HTR-8/SVneo (cell line): ENCODE measurements at regions not wholly inside any gene's neighbourhood (a gene's known extent, or its start where the extent isn't known, plus 50 kb on each side); places are given as distances from the start of the nearest gene placed in this dataset.

ENCODE experiments used
- DNase-seq: peaks from one replicate; pipeline ENCODE4 v3.0.0; 2011; ENCODE audit warnings: low spot score, mixed read lengths; ENCODE audit not compliant: insufficient read length
- FAIRE-seq: peaks from 2 replicates; lab custom pipeline; 2011; peaks lifted over from hg19 to GRCh38; lab: Jason Lieb, UNC

- FAIRE-seq (no peak), DNase-seq (no peak)
These were observed 132.8 kb downstream of the TUSC7 start for GRCh38 chr3:116842254-116842957.

- FAIRE-seq: no peak
- no peak for DNase-seq
These were observed 138.8 kb downstream of the TUSC7 start for GRCh38 chr3:116848248-116848829.

DNA sequence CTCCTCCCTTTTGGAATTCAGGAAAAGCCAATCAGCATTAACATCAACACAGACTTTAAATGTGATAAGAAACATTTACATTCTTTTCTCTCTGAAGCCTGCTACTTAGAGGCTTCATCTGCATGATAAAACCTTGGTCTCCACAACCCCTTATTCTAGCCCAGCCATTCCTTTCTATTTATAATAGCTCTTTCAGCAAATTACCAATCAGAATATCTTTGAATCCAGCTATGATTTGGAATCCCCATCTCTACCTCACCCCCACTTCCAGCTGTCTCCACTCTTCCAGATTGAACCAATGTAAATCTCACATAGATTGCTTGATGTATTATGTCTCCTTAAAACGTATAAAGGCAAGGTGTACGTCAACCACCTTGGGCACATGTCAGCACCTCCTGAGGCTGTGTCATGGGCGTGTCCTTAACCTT lies 139.7 kb downstream of the TUSC7 start:
- FAIRE-seq (no peak), DNase-seq (no peak)

GRCh38 chr3:116852803-116853202 lies 143.2 kb downstream of the TUSC7 start:
- no peak for FAIRE-seq
- no peak for DNase-seq

DNA sequence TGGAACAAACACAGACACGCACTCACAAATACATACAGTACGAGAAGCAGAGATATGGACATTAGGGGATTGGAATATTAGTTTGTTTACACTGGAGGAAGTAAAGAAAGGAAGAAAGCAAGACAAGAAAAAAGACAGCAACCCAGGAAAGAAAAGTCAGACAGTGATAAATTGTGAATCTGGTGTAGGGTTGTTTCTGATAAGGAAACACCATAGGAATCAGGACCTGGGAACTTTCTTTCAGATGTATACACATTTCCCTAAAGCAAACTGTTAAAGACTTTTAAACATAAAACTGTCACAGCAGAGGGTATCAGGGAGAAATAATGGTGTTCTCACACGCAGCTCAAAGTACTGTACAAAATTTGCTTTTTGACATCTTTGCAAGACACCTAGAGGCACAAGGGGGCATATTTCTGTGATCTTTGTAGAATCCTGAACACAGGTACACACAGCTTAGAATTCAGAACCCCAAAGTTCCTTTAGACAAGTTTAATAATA lies 153.7 kb downstream of the TUSC7 start:
- FAIRE-seq: no peak
- DNase-seq: no peak

DNA sequence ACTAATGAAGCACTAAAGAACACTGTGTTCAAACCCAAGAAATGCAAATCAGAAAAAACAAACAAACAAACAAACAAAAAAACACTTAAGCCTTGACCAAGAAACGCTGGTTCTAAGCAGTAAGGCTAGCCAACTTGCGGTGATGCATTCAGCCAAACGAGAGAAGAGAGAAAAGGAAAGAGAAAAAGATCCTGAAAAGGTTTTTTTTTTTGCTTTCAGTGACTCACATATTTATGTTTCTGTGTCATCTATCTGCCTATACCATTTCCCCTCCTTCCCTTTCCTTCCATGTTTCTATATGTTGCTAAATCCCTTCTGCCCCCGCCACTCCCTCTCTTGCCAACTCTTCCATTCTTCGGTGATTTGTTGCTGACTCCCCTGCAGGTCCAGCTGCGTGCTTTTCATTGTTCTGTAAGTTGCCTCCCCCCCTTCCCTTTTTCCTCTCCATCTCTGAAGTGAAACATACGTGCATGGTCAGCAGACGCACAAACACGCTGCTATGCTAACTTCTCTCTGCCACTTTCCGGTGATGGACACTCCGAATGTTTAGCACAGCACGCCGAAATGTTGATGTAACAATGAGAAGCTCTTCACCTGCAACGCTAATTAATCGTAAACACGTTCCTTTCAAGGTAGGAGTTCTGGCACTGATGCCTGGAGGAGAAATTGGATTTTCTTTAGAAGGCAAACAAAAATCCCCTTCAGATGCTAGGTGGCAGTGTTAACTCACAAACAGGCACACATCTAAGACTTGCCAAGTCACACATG lies 154.4 kb downstream of the TUSC7 start:
- FAIRE-seq: no peak
- no peak for DNase-seq

- DNase-seq: no peak
- no peak for FAIRE-seq
These were observed 155.0 kb downstream of the TUSC7 start for GRCh38 chr3:116864590-116864927.

DNA sequence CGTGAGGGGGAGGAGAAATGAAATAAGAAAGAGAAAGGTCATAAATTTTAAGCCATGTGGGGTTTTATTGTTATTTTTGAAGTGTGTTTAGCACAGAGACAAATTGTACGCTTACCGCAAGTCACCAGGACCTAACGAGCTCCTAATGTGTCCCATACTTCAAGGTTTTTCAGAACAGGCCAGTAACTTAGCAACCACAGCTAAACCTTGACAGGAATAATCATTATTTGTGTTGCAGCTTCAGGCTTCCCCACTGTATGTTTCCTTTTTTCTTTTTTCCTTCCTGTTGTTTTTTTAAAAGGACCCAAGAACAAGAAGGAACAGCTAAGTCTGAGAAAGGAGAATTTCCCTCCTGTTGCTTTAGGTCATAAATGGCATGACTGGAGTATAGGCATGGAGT lies 160.8 kb downstream of the TUSC7 start:
- no peak for FAIRE-seq
- no peak for DNase-seq

- FAIRE-seq (no peak), DNase-seq (no peak)
These were observed 162.3 kb downstream of the TUSC7 start for GRCh38 chr3:116871905-116872304.

DNA sequence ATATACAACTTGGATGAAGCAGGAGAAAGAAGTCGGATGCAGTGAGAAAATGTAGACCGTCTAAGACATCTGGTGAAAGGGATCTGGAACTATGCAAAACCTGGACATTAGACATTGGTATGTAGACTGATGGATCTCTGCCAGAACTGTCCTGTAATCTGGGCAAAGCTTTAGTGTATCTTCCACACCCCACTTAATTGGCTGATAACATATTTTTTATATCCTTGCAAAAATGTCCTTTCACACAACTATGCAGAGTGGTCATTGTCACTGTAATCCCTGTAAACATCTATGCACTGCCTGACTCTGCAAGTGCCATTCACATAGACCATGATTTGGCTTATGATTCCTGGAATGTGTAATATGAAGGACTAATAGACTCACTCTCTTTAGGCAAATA lies 163.1 kb downstream of the TUSC7 start:
- FAIRE-seq (no peak), DNase-seq (no peak)

GRCh38 chr3:116873142-116873541 lies 163.6 kb downstream of the TUSC7 start:
- no peak for DNase-seq
- no peak for FAIRE-seq

- FAIRE-seq: no peak
These were observed 168.4 kb downstream of the TUSC7 start for GRCh38 chr3:116877968-116878367.

DNA sequence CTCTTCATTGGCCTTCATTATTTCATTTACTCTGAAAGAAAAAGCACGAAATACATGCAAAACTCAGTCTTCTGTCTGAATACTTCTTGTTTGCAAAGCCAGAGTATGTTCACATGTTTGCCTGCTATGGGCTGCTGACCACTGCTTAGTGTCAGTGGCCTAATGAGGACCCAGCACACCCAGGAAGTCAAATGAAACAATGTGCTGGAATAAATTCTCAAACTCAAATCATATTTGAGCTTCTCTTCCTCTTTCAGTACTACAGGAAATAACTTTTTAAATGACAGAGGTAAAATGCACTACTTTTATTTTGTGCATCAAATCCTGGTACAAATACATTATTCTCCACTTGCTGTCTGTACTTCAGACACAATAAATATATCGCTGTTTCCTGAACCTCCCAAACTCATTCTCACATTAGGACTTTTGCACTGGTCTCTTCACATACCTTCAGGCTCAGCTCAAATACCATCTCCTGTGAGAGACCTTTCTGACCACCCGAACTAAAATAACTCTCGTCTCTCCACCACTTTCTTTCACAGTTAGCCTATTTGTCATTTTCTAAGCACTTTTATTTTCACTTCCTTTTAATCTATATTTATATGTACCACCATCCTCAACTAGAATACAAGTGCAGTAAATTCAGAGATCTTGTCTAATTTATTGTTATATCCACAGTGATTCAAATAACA lies 176.8 kb downstream of the TUSC7 start:
- DNase-seq: no peak
- no peak for FAIRE-seq

More at GRCh38 chr3:116877968-116878367, 168.4 kb downstream of the TUSC7 start:
- no peak for DNase-seq

DNA sequence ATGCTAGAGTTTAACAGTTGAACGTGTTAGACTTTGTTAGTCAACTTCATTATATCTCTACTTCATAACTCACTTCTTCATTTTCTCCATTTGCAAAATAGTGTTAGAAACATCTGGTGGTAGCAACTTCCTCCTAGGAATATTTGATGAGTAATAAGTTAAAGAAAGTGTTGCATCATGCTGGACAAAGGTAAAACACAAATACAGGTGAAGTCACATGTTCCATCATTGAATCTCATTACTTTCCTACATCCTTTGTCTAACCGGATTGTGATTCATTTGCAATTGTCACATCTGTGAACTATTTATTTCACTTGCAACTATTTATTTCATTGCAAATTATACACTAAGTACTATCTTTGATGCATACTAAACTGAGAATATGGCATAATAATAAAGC lies 186.5 kb downstream of the TUSC7 start:
- no peak for DNase-seq
- FAIRE-seq: no peak

- DNase-seq: no peak
- no peak for FAIRE-seq
These were observed 187.8 kb downstream of the TUSC7 start for GRCh38 chr3:116897382-116897781.

DNA sequence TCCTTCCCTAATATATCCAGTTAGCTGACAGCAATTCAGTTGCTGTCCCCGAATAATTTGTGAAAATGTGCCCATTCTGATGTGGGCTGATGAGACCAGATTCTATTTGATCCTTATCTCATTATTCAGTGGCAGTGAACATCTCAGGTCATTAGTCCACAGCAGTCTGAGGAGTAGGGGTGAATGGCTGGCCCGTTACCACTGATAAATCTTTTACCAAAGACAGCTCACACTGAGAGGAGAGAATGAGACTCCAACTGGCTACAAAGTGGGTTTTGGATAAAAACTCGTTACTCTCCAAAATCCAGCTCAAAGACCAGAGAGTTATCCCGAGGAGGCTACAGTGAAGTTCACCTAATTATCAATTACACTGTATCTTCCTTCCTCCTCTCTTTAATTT lies 189.7 kb downstream of the TUSC7 start:
- DNase-seq (no peak), FAIRE-seq (no peak)

DNA sequence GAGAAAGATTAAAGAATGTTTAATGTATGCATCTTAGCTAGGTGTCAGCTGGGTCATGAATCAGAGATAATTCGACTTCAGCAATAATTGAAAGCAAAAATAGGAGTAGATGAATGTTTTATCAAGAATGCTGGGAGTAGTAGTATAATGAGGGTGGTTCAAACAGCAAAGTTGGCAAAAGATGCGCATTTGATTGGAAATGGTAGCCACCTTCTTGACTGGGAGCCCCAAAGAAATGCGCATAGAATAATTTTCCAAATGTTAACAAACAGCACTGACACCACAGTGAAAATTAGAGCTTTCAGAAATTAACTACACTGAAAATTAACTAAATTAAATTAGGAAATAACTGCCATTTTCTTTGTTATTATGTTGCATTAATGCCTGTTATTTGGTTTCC lies 195.8 kb downstream of the TUSC7 start:
- DNase-seq (no peak), FAIRE-seq (no peak)

DNA sequence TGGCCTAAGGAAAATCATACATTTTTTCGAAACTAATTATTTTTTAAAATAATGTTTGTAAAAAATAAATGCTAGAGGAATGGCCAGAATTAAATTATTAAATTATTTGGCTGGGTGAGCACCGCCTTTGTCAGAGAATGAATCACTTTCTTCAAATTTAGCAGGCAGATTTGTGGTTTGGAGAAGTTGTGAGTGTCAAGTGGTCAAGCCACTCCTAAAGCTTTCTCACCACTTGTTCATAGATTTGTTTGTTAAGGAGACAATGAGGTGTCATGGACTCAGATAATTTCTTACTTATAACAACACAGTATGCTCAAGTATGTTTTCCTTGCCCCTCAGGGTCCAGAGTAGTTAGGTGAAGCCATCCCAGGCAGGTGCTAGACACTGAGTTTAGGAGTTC lies 196.2 kb downstream of the TUSC7 start:
- FAIRE-seq: no peak

DNA sequence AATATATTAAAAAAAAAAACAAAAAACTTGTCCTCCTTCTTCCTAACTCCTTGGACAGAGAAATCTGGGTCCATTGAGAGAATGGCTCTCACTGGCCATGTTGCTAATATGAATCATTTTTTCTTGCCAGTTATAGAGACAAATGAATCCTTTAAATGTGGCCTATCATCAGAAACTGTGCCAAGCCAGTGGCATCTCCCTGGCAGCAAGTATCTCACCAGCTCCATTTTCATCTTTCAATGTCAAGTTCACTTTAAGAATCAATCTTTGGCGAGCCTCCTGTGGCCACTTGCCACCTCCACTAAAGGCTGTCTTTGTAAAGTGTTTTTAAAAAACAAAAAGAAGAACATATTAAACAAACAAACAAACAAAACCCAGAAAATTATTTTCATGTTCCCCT lies 202.5 kb downstream of the TUSC7 start:
- no peak for DNase-seq
- no peak for FAIRE-seq

More for the DNA sequence above, 196.2 kb downstream of the TUSC7 start:
- DNase-seq: no peak

DNA sequence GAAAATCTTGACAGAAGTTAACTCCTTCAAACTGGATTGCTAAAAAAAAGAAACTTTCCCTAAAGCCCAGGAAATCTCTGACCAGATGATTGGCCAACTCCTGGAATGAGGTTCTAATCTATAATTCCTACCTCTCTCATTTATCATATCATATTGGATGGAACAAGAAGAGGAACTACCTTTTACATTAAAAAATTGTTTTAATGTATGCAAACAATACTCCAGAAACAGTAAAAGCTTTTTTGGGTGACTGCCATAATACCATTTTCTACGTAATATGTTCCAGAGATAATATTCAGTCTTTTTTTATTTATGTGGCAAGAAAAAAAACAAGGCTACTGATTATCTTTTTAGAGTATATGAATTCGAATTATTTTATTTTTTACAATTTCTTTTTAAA lies 204.4 kb downstream of the TUSC7 start:
- FAIRE-seq: no peak
- DNase-seq: no peak

DNA sequence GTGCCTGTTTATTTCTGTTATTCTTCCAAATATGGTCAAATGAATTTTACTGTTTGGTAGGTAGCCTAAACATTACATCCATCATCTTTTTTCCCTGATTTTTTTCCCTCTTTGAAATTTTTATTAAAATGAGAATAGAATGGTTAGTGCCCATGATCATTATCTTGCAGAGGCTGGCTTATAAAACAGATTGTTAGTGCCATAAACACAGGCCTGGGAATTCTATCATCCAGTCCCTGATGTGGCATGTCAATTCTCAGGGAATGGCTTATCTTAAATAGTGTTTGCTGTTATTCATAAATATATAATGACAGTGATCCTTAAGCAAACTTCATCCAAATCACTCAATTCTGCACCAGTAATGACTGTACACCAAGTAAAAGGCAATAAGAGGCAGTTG lies 207.3 kb downstream of the TUSC7 start:
- no peak for FAIRE-seq

More for the DNA sequence above, 207.3 kb downstream of the TUSC7 start:
- no peak for DNase-seq
